ENCODE measurements at regions not wholly inside any gene's neighbourhood (a gene's known extent, or its start where the extent isn't known, plus 50 kb on each side); places are given as distances from the start of the nearest gene placed in this dataset.

DNA sequence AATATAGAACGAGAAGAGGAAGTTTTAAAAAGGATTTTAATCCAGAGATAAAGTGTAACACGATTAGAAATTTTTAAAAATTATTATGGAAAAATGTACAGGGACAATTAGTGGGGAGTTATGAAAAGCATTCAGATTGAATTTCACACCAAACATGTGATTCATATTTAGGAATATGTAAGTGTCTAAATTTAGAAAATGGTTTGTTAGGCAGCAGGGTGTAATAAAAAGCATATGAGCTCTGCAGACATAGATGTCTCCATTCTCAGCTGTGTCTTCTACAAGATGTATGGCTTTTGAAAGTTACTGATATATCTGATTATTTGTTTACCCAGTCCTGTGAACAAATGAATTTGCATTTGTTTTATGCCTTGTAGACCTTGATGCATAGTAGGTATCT, 638.9 kb upstream of the AGA start:
- TF ChIP-seq CTCF (conservative IDR thresholded peaks at IDR 0.05) = no peak
- no peak for TF ChIP-seq ZFX (IDR thresholded peaks at IDR 0.05)

All from C4-2B (cell line).